GM19025 (cell line): ENCODE measurements at regions not wholly inside any gene's neighbourhood (a gene's known extent, or its start where the extent isn't known, plus 50 kb on each side); places are given as distances from the start of the nearest gene placed in this dataset.
"Not testable (repeated sequence)": the region's sequence is repeated elsewhere in the genome, so short reads cannot be mapped to it uniquely, and the experiment has no call there.

ENCODE experiments used
- ATAC-seq: cut with Tn5 transposase; IDR thresholded peaks from one replicate; pipeline ENCODE4 v1.9.1; 2021; ENCODE audit warnings: mild to moderate bottlenecking, low read depth, moderate library complexity; ENCODE audit not compliant: unreplicated experiment

- ATAC-seq = no peak
These were observed 729.6 kb upstream of the NR2F2 start for GRCh38 chr15:95600884-95601283.

- no peak for ATAC-seq
These were observed 729.0 kb upstream of the NR2F2 start for GRCh38 chr15:95601525-95601924.

- no peak for ATAC-seq
These were observed 726.7 kb upstream of the NR2F2 start for GRCh38 chr15:95603802-95604201.

- no peak for ATAC-seq
These were observed 725.9 kb upstream of the NR2F2 start for GRCh38 chr15:95604634-95605036.

- ATAC-seq = no peak
These were observed 725.4 kb upstream of the NR2F2 start for GRCh38 chr15:95605098-95605497.

GRCh38 chr15:95606551-95606950 is 723.9 kb upstream of the NR2F2 start:
- ATAC-seq = no peak

- no peak for ATAC-seq
These were observed 722.1 kb upstream of the NR2F2 start for GRCh38 chr15:95608371-95608770.

- no peak for ATAC-seq
These were observed 721.4 kb upstream of the NR2F2 start for GRCh38 chr15:95609096-95609495.

- no peak for ATAC-seq
These were observed 719.6 kb upstream of the NR2F2 start for GRCh38 chr15:95610945-95611344.

- no peak for ATAC-seq
These were observed 715.1 kb upstream of the NR2F2 start for GRCh38 chr15:95615436-95615835.

GRCh38 chr15:95616306-95616705 is 714.2 kb upstream of the NR2F2 start:
- ATAC-seq = no peak

- ATAC-seq = no peak
These were observed 709.4 kb upstream of the NR2F2 start for GRCh38 chr15:95620934-95621579.

- no peak for ATAC-seq
These were observed 707.7 kb upstream of the NR2F2 start for GRCh38 chr15:95622843-95623242.

GRCh38 chr15:95624100-95624499 is 706.4 kb upstream of the NR2F2 start:
- no peak for ATAC-seq

GRCh38 chr15:95624616-95625361 is 705.7 kb upstream of the NR2F2 start:
- no peak for ATAC-seq

- ATAC-seq = no peak
These were observed 703.8 kb upstream of the NR2F2 start for GRCh38 chr15:95626501-95627361.

GRCh38 chr15:95629503-95630168 is 700.9 kb upstream of the NR2F2 start:
- no peak for ATAC-seq

- ATAC-seq = no peak
These were observed 699.8 kb upstream of the NR2F2 start for GRCh38 chr15:95630683-95631082.

GRCh38 chr15:95635666-95636065 is 694.8 kb upstream of the NR2F2 start:
- ATAC-seq = no peak

GRCh38 chr15:95636107-95636506 is 694.4 kb upstream of the NR2F2 start:
- no peak for ATAC-seq

GRCh38 chr15:95637234-95637633 is 693.3 kb upstream of the NR2F2 start:
- ATAC-seq = not testable (repeated sequence)
